Astrocyte (in vitro differentiated cells and primary cell): ENCODE measurements at regions not wholly inside any gene's neighbourhood (a gene's known extent, or its start where the extent isn't known, plus 50 kb on each side); places are given as distances from the start of the nearest gene placed in this dataset.

Experiments
- EZH2 ChIP-seq: IDR thresholded peaks from 2 replicates; pipeline ENCODE4 v1.6.1; 2012; ENCODE audit warnings: mild to moderate bottlenecking, low read length, inconsistent platforms; ENCODE audit not compliant: insufficient read depth
- TF ChIP-seq, protein P1 (sequence below): IDR thresholded peaks from 2 replicates; pipeline ENCODE4 v1.5.1; 2011; ENCODE audit warnings: low read depth, mild to moderate bottlenecking, inconsistent platforms, low read length, moderate library complexity; ENCODE audit not compliant: insufficient read depth

DNA sequence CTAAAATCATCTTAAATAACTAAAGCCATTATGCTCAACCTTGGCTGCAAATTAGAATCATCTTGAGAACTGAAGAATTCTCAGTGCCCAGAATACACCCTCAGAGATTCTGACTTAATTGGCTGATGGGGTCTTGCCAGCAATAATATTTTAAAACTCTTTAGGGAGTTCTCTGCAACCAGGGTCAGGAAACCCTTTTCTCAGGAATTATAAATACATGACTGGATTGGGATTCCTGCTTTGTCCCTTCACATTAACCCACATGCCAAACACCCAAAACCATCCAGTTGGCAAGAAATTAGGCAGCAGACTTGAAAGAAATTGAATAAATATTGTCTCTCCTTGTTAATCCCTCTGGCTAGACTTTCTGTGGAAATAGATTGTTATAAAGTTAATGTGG, 482.3 kb upstream of the NECTIN3 start:
- TF ChIP-seq, protein P1, sequence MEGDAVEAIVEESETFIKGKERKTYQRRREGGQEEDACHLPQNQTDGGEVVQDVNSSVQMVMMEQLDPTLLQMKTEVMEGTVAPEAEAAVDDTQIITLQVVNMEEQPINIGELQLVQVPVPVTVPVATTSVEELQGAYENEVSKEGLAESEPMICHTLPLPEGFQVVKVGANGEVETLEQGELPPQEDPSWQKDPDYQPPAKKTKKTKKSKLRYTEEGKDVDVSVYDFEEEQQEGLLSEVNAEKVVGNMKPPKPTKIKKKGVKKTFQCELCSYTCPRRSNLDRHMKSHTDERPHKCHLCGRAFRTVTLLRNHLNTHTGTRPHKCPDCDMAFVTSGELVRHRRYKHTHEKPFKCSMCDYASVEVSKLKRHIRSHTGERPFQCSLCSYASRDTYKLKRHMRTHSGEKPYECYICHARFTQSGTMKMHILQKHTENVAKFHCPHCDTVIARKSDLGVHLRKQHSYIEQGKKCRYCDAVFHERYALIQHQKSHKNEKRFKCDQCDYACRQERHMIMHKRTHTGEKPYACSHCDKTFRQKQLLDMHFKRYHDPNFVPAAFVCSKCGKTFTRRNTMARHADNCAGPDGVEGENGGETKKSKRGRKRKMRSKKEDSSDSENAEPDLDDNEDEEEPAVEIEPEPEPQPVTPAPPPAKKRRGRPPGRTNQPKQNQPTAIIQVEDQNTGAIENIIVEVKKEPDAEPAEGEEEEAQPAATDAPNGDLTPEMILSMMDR = no peak
- TF ChIP-seq EZH2 = no peak
